GM12873 (cell line): ENCODE measurements at regions not wholly inside any gene's neighbourhood (a gene's known extent, or its start where the extent isn't known, plus 50 kb on each side); places are given as distances from the start of the nearest gene placed in this dataset.

Experiments
- TF ChIP-seq, protein P1 (sequence below): IDR thresholded peaks from 2 replicates; pipeline ENCODE4 v1.5.1; 2012; ENCODE audit warnings: low read depth, mild to moderate bottlenecking, moderate library complexity, low read length, control low read depth; ENCODE audit not compliant: insufficient read depth; ENCODE audit errors: missing control alignments

DNA sequence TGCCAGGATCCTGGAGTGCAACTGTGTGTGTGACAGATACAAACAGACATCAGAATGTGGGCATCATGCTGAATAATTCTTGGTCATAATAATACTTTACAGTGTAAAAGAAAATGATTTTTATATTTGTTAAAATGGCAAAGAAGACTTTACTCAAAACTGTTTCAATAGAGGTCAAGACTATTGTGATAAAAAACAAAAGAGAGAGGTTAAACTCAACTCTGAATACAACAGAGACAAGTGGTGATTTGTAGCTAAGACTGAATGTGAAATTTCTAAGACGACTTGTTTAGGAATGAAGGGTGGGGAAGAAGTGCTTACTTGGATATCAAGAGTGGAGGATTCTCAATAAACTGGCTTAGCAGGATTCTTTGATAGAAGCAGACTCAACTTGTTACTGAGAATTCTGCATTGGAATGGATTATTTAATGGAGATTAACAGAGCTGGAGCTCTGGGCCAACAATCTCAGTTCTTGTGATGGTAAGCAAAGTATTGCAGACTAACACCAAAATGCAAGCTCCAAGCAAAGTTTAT is 457.4 kb upstream of the CDH18 start:
- TF ChIP-seq, protein P1, sequence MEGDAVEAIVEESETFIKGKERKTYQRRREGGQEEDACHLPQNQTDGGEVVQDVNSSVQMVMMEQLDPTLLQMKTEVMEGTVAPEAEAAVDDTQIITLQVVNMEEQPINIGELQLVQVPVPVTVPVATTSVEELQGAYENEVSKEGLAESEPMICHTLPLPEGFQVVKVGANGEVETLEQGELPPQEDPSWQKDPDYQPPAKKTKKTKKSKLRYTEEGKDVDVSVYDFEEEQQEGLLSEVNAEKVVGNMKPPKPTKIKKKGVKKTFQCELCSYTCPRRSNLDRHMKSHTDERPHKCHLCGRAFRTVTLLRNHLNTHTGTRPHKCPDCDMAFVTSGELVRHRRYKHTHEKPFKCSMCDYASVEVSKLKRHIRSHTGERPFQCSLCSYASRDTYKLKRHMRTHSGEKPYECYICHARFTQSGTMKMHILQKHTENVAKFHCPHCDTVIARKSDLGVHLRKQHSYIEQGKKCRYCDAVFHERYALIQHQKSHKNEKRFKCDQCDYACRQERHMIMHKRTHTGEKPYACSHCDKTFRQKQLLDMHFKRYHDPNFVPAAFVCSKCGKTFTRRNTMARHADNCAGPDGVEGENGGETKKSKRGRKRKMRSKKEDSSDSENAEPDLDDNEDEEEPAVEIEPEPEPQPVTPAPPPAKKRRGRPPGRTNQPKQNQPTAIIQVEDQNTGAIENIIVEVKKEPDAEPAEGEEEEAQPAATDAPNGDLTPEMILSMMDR, result no peak

- TF ChIP-seq, protein P1, result no peak
Observed at GRCh38 chr5:20434786-20435185, 446.8 kb upstream of the CDH18 start.

DNA sequence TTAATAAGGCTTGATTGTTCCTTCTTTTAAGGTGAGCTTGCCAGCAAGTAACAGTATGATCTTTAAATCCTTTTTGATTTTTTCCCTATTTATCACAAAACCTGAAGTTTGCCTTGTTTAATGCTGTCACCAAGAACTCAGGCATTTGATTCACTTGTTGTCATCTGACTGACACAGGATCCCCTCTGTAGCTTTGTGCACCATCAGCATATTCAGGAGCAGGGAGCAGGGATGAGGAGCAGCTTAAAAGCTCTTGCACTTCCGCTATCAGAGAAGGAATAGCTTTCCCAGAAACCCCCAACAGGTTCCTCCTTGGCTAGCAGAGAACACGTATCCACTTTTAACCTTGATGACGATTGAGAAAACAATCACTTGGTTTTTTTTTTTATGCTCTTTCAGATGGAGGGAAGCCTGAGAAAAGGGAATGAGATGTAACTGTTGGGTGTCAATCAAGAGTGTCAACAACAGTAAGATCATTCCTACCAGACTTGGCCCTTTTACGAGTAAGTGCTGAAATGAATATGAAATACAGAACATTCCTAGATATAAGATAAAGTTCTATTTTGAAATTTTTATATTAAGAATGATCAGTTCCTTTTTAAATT is 433.1 kb upstream of the CDH18 start:
- TF ChIP-seq, protein P1, result no peak
